GM21423 (cell line): ENCODE measurements at regions not wholly inside any gene's neighbourhood (a gene's known extent, or its start where the extent isn't known, plus 50 kb on each side); places are given as distances from the start of the nearest gene placed in this dataset.

Source experiments
- ATAC-seq: cut with Tn5 transposase; IDR thresholded peaks from one replicate; pipeline ENCODE4 v1.9.1; 2021; ENCODE audit warnings: mild to moderate bottlenecking, moderate library complexity; ENCODE audit not compliant: unreplicated experiment

DNA sequence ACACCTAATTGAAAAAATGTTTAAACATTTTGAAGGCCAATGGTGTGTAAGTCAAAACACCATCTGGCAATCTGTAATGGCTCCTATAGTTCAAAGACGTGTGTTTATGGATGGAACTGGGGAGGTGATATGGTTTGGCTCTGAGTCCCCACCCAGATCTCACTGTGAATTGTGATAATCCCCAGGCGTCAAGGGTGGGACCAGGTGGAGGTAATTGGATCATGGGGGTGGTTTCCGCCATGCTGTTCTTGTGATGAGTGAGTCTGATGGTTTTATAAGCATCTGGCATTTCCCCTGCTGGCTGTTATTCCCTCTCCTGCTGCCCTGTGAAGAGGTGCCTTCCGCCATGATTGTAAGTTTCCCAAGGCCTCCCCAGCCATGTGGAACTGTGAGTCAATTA lies 52.2 kb downstream of the ADRA2C start:
- no peak for ATAC-seq

DNA sequence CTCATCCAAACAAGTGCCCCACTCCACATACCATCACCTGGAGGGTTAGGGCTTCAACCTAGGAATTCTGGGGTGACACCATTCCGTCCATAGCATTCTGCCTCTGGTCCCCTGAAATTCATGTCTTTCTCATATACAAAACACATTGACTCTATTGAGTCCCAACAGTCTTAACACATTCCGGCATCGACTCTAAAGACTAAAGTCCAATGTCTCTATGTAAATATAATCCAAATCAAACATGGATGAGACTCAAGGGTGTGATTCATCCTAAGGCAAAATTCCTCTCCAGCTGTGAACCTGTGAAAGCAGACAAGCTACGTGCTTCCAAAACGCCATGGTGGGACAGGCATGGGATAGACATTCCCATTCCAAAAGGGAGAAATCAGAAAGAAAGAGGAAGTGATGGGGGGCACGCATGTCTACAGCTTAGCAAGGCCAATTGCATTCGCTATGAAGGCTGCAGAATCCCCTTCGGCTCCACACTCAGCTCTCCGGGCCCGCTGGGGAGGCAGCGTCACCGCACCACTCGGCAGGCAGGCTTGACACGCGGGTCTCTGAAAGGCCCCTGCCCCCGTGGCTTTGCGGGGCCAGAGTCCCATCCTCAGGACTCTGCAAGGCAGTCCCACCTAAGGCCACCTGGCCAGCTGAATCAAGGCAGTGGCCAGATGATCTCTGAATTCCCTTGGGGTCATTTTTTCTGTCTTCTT lies 53.2 kb downstream of the ADRA2C start:
- no peak for ATAC-seq

DNA sequence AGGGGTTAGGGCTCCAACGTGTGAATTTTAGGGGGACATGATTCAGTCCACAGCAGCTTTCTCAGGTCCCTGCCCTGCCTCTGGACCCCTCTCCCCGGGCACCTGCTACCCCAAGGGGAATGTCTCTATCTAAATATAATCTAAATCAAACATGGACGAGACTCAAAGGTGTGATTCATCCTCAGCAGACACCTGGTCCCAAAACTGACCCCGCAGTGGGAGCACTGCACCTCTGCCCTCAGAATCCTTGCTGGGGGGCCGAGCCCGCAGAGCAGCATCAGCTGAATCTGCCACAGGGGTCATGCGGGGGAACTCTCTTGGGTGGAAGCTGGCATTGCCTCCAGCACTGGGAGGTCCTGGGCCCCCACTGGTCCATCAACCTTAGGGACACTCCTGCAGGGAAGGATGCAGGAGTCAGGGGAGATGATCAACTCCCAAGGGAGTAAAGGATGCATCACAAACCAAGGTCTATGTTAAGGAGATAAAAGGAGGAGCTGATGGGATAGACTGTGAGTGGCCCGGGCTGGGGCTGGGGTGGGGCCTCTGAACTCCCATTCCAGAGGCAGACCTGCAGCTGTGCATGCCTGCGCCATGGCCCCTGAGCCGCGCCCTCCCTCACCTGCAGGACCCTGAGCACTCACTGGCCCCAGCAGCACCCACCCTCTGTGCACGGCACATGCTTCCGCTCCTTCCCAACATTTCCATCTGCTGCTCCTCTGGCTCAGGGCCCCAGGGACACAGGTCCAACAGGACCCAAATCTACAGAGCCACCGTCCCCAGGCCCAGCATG lies 54.0 kb downstream of the ADRA2C start:
- no peak for ATAC-seq

DNA sequence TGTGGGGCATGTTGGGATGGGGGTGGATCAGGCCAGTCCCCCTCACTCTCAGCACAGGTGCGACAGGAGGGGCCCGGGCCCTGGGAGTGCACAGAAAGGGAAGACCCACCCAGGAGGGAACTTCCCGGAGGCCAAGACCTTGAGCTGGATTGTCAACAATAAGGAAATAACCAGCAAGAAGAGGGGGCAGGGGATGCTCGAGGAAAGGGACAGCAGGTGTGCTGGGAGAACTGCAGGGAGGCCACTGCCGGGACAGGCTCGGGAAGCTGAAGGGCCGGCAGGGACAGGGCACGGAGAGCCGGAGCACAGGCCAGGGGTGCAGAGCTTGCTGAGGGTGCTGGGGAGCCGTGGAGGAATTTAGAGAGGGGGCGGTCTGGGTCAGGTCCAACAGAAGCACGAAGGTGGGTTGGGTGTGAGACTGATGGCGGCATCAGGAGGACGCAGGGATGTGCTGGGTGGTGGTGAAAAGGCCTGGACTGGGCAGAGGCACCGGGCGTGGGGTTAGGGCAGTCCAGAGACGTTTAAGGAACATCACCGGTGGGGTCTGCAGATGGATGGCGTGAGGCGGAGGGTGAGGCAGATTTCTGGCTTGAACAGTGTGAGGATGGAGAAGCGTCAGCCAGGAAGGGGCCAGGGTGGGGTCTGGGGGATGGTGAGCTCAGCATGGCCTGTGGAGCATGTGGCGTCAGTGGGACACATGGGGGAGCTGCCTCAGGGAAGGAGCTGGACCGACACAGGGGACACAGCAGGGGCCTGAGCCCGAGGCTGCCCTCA lies 54.8 kb downstream of the ADRA2C start:
- no peak for ATAC-seq

DNA sequence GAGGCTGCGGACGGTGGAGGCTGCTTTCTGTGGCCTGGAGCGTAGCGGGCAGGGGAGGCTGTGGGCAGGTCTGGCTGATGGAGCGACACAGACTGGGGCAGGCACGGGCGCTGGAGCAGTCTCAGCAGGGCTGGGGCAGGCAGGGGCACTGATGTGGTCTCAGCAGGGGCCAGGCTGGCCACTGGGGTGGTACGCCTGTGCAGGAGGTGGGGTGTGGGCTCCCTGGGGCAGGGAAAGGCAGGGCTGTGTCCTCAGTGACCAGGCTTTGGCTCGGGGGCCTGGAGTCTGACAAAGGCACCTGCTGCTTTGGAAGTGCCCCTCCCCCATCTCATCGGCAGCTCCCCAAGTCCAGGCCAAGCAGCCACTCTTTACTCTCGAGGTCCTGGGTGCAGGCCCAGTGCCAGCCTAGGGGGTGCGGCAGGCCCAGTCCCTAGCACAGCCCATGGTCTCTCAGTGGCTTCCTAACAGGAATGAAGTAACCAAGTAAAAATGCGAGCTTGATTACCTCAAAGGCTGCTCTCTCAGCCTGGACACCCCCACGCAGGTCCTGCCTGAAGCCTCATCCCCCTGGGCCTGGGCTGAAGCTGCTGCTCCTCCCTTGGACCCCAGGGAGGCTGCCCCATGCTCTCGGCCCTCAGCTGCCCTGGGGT lies 55.5 kb downstream of the ADRA2C start:
- no peak for ATAC-seq

DNA sequence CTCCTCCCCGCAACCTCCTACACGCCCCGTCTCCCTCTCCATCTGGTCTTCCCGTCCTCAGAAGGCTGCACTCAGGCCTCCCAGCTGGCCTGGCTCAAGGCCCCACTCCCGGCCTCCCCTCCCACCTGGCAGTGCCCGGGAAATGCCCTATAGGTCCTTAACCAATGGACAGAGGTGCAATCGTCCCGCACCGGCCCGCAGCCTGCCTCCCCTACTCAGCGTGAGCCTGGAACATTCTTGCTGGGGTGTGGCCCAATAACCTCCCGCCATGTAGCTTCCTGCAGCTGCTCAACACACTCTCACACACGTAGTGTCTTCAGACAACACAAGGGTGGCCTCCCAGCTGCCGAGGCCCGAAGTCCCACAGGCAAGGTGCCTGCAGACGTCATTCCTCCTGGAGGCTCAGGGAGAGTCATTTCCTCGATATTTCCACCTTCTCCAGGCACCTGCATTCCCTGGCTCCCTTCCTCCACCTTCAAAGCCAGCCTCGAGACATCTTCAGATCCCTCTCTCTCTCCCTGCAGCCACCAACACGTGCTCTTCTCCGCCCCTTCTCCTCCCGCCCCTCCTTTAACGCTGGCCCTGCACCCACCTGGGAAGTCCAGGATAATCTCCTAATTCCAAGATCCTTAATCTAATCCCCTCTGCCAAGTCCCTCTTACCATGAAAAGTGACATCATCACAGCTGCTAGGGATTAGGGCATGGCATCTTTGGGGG lies 56.2 kb downstream of the ADRA2C start:
- ATAC-seq = no peak

DNA sequence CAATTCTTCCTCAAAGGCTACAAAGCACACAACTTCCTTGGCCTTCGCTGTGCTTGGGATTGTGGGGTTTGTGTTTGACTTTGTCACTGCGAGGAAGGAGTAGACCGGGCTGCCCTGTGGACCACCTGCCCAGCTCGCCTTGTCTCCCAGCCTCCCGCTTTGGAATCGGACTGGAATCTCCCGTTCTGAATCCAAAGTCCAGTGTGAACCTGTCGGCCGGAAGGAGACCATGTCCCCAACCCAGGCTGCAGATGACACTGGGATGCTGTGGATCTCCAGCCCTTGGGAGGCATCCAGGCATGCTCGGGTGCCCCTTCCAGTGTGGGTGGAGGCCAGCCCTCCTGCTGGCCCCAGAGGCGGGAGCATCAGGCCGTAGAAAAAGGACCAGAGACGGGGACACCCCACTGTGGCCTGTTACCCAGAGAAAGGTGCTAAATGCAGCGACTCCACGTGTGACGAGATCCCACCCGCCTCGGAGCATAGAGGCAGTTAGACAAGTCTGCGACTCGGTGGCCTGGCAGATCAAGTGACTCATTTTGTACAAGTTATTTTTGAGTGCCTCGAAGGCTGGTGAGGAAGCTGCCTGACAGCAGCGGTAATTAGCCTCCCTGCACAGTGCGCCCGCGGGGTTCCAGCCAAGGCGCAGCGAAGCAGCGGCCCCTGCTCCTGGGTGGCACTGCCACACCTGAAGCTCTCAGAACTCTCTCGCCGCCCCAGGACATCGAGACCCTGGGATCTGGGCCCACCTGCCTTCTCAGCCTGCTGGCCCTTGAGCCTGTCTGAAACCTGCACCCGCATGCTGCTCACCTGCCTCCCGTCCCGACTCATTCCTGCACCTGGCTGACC lies 57.5 kb downstream of the ADRA2C start:
- ATAC-seq = no peak

DNA sequence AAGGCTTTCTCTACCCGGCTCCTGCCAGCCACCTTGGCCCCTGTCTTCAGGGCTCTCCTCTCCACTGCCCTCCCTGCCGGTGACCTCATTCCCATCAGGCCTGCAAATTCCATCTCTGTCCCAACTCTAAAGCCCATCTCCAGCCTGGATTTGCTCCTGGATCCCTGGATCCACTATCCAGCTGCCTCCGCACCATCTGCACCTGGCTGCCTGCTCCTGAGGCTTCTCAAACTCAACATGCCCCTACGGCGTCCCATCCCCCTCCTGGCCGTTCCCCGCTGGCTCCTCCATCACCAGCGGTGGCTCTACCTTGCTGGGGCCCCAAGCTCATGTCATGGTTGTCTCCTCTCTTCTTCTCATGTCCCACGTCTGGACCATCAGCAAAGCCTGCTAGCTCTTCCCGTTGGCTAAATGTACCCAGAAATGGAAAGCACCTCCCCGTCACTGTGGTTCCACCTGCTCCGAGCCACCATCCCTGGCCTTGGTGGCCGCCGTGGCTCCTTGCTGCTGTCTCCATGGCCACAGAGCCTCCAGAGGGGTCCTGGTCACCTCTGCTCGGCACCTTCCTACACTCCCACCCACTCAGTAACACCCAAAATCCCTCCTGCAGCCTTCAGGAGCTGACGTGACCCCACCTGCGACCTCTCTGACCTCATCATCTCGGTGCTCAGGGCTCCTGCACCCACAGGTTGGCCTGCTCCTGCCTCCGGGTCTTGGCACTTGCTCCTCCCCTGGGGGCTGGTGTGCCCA lies 58.5 kb downstream of the ADRA2C start:
- ATAC-seq = no peak

DNA sequence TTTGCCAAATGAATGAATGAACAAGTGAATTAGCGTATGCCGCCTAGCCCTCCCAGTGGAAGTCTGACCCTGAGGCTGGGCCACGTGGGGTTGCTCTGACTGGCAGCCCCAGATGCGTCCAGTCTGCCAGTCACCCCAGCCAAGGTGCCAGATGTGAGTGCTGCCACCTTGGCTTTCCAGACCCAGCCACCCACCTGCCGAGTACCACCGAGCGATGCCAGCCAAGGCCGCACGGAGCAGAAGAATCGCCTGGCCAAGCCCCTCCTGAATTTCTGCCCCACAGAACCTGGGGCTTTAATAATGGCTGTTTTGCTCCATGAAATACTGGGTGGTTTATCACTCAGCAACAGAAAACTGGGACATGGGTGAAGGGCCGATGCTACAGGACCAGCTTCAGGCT lies 59.3 kb downstream of the ADRA2C start:
- no peak for ATAC-seq

DNA sequence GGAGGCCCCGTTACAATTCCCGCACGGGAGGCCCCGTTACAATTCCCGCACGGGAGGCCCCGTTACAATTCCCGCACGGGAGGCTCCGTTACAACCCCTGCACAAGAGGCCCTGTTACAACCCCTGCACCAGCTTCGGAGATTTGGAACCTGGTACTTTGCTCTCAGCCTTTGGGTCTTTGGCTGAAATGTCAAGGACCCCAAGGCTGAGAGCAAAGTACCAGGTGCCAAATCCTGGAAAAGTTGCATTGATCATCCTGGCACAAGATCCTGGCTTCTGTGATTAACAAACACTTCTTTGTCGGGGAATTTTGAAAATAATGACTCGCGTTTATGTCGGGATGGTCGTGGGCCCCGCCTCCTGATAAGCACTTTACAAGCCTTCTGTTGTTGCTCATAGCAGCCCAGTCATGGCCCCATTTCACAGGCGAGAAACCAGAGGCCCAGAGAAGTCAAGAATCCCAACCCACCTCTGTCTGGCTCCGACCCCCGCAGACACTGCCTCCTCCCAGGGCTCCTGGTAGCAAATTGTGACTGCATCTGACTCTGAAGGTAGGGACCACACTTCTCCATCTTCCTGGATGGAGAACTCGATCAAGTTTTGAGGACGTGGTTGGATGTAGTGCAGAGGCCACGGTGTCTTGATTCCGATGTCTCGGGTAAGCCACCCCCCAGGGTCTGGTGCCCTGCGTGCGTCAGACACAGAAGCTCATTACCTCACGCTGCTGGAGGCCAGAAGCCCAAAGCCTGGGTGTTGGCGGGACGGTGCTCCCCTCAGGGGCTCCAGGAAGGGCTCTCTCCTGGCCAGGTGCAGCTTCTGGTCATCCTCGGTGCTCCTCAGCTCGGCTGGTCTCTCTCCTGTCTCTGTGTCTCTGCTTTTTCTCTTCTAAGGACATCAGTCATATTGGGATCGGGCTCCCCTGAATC lies 60.3 kb downstream of the ADRA2C start:
- ATAC-seq = no peak

DNA sequence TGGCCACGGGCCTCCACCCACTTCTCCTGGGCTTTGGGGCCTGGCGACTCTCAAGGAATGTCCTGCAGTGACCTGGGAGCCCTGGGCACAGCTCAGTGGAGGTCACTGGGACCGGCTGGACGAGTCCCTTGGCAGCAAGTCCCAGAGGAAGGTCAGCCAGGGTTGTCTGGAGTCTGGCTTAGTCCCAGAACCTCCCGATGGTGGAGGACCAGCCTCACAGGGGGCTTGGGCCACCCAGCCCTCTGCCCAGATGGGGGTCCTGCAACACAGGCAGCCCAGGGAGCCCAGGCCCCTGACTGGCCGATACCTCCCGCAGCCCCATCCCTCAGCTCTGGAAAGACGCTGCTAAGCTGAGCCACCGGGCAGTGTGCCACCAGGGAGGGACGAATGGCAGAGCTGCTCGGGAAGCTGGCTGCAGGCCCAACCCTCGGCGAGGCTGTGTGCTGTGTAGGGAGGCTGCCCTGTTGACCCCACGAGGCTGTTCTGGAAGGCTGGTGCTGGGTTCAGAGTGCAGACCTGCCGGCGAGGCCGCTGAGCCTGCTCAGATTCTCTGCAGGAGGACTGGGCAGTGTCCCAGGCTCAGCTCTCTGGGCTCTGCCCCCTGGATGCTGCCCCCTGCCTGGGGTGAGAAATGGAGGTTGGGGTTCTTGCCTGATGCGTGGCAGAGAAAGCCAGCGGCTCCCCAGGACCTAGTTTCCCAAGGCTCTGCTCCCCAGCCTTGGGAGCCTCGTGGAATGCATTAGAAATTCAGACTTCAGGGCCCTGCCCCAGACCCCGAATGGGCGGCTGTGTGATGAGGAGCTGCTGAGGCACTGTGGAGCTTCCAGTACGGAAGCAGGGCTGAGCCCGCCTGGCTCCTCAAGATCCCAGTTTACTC lies 61.7 kb downstream of the ADRA2C start:
- ATAC-seq = no peak

DNA sequence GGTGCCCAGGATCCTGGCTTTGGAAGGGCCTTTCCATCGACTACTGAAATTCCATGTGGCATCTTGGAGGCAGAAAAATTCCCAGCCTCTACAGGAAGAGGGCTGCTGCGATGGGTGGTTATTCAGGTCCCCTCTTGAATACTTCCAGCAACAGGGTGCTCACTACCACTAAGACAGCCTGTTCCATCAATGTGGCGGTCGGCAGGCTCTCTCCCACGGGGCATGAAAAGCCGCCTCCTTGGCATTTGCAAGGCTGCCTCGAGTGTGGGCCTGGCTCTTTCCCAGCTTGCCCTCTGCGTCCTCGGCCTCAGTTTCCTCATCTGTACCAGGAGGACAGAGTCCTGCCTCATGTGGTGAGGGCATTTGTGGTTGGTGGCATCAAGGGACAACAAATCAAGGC lies 62.4 kb downstream of the ADRA2C start:
- ATAC-seq = no peak

DNA sequence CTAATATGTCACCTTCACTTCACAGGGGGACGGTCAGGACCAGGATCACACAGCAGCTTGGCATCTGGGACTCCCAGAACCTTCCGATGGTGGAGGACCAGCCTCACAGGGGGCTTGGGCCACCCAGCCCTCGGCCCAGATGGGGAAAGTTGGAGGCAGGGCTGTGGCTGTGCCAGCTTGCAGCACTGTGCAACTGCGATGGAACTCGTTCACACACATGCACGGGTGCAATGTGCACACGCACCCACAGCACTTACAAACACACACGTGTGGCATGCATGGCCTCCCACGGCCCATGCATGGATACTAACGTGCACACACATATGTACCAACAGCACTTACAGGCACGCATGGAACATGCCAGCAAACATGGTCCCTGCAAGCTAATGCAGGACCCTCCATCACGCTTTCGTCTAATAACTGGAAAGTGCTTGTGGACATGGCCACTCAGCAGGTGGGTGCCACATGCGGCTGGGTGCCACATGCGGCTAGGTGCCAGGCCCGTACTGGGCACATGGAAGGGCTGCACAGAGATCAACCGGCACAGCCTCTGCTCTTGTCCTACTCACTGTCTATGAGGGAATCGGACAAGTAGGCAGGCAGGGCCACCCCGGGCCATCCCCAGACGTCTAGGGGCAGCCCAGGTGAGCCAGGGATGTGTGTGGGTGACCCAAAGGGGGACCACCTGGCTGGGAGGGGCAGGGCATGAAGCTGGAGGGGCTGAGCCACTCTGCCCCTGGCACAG lies 63.2 kb downstream of the ADRA2C start:
- no peak for ATAC-seq

DNA sequence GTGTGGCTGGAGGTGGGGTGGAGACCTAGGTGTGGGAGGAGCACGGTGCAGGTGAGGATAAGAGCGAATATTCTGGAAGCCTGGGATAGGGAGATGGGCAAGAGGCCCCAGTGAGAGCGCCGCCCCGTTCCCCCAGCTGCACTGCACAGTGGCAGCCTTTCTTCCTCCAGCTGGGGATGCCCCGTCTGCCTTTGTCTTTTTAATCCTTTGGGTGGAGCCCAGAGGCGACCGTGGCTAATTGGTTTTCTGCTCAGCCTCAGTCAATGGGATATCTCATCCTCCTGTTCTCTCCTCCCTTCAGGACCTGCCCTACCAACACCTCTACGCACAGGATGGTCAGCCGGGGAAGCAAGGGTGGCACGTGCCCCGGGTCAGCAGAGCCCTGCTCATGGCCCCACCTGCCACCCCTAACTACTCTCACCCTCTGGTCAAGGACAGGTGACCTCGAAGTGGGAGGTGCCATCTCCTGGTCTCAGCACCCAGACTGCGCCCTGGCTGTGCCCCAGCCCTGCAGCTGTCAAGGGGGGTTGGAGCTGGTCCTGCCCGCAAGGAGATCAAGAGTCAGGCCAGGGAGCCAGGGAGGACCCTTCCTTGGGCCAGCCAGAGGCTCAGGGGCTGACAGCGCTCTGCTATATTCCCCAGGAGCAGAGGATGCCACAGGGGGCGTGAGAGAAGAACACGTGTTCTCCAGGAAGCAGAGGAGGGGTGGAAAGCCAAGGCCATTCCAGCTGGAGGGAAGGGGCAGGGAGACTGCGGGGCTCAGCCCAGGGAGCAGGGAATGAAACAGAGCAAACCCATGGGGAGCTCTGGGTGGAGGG lies 64.0 kb downstream of the ADRA2C start:
- ATAC-seq = no peak

DNA sequence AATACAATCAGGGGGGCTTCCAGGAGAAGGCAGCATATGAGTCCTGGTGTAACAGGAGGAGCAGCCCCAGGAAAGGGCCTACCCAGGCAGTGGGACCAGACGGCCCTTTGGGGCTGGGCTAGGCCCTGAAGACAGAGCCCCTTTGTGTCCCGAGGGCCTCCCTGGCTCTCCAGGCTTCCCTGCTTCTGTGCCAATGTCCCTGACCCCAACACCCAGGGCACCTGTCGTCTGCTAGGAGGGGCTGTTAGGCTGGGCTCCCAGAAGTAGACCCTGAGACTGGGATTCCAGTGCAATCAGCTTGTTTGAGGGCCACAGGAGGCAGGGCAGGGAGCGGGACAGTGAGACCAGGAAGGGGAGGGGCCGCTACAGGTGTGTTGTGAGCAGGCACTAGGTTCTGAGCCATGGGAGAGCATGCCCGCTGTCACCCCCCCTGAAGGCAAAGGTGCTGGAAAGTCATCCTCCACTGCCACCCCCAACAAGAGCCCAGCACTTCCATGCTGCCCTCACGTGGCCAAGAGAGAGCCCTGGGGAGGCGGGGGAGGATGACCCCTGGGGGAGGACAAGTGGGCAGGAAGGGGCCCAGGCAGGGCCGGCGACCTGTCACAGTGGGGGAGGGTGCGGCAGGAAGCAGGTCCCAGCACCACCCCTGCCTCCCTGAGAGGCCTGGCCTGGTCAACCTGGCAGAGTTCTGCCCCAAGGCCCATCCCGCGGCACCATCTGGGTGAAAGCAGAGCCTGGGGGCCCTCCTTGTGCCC lies 64.8 kb downstream of the ADRA2C start:
- no peak for ATAC-seq
